OCI-LY3 (cell line): ENCODE measurements at regions not wholly inside any gene's neighbourhood (a gene's known extent, or its start where the extent isn't known, plus 50 kb on each side); places are given as distances from the start of the nearest gene placed in this dataset.
"Not testable (repeated sequence)": the region's sequence is repeated elsewhere in the genome, so short reads cannot be mapped to it uniquely, and the experiment has no call there.

Experiments
- CTCF ChIP-seq: fragments of 200-600, 300-600 bp; sonication (generic); IDR thresholded peaks from 2 replicates; pipeline ENCODE4 v1.5.1; 2014; ENCODE audit warnings: antibody characterized with exemption, low read length, low read depth
- EZH2phosphoT487 ChIP-seq: fragments of 200-600 bp; shearing (Covaris generic); IDR thresholded peaks from 2 replicates; pipeline ENCODE4 v1.6.1; 2018; ENCODE audit warnings: antibody characterized with exemption, mixed run types, low read depth

GRCh38 chr11:67797726-67798521, 123.5 kb upstream of the ALDH3B2 start:
- TF ChIP-seq EZH2phosphoT487, CTCF: not testable (repeated sequence)
